ENCODE measurements at regions not wholly inside any gene's neighbourhood (a gene's known extent, or its start where the extent isn't known, plus 50 kb on each side); places are given as distances from the start of the nearest gene placed in this dataset.

DNA sequence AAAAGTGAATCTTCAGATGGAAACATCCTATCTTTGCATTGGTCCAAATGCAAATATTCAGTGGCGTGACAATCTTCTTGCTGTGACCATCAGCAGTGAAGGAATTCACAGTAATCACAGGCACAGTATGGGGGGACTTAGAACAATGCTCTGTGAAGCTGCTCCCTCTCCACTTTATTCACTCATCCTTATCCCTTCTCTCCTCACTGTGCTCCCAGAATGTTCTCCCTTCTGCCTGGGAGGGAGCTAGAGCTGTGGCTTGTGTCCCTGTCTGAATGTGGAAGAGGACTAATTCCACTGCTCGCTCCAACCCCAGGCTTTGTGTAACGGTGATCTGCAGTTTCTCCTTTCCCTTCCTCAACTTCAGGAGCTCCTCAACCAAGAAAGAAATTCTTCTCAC, 243.7 kb downstream of the ALDH8A1 start:
- TF ChIP-seq CTCF (conservative IDR thresholded peaks at IDR 0.05) (no peak), ZFX (IDR thresholded peaks at IDR 0.05) (no peak)
